SU-DHL-6 (cell line): ENCODE measurements at regions not wholly inside any gene's neighbourhood (a gene's known extent, or its start where the extent isn't known, plus 50 kb on each side); places are given as distances from the start of the nearest gene placed in this dataset.

ENCODE experiments used
- H2AFZ ChIP-seq: fragments of 200-600 bp; sonication (generic); 2 replicates; pipeline ENCODE4 v1.6.1; 2014; ENCODE audit warnings: low read depth, mild to moderate bottlenecking, moderate library complexity, mixed read lengths, antibody characterized with exemption, low read length; ENCODE audit not compliant: severe bottlenecking
- H3F3A ChIP-seq: fragments of 200-600 bp; shearing (Covaris generic); 2 replicates; pipeline ENCODE4 v1.6.0; 2016; ENCODE audit warnings: antibody characterized with exemption, mild to moderate bottlenecking; ENCODE audit not compliant: insufficient read depth
- H3K27ac ChIP-seq: fragments of 200-600 bp; sonication (generic); 2 replicates; pipeline ENCODE4 v1.5.1; 2016; ENCODE audit warnings: low read depth, mild to moderate bottlenecking, low read length, moderate library complexity, mixed read lengths
- H3K27me3 ChIP-seq: fragments of 200-600 bp; sonication (generic), shearing (Covaris generic); 2 replicates; pipeline ENCODE4 v1.6.0; 2014; ENCODE audit warnings: mild to moderate bottlenecking, low read length
- H3K36me3 ChIP-seq: fragments of 200-600 bp; sonication (generic); 2 replicates; pipeline ENCODE4 v1.6.1; 2014; ENCODE audit warnings: mild to moderate bottlenecking, low read length, mixed read lengths
- H3K4me2 ChIP-seq: fragments of 300-600, 200-600 bp; shearing (Covaris generic), sonication (generic); 2 replicates; pipeline ENCODE4 v1.6.0; 2014; ENCODE audit warnings: low read length, low read depth, mild to moderate bottlenecking; ENCODE audit not compliant: poor library complexity, severe bottlenecking
- H3K4me3 ChIP-seq: fragments of 200-600 bp; sonication (generic); 2 replicates; pipeline ENCODE4 v1.5.1; 2014; ENCODE audit warnings: antibody characterized with exemption, low read length, mild to moderate bottlenecking, mixed read lengths; ENCODE audit not compliant: insufficient read depth, poor library complexity, severe bottlenecking
- H3K79me2 ChIP-seq: fragments of 200-600 bp; sonication (generic); 2 replicates; pipeline ENCODE4 v1.6.1; 2014; ENCODE audit warnings: mild to moderate bottlenecking, low read length, moderate library complexity; ENCODE audit not compliant: insufficient read depth
- H3K9ac ChIP-seq: fragments of 200-600 bp; sonication (generic); 2 replicates; pipeline ENCODE4 v1.7.0; 2014; ENCODE audit warnings: mild to moderate bottlenecking, low read length
- H3K9me2 ChIP-seq: fragments of 200-600 bp; sonication (generic); replicated peaks from 2 replicates; pipeline ENCODE4 v1.6.1; 2014; ENCODE audit warnings: low read length; ENCODE audit not compliant: insufficient read depth
- H3K9me3 ChIP-seq: fragments of 200-600 bp; sonication (generic); 2 replicates; pipeline ENCODE4 v1.6.1; 2014; ENCODE audit warnings: low read length, mixed read lengths; ENCODE audit not compliant: insufficient read depth
- H4K20me1 ChIP-seq: fragments of 200-600 bp; sonication (generic); 2 replicates; pipeline ENCODE4 v1.6.1; 2014; ENCODE audit warnings: low read depth, mild to moderate bottlenecking, antibody characterized with exemption, low read length, moderate library complexity, mixed read lengths
- EZH2phosphoT487 ChIP-seq: fragments of 200-600 bp; sonication (generic), shearing (Covaris generic); conservative IDR thresholded peaks from 2 replicates; pipeline ENCODE4 v1.6.1; 2018; ENCODE audit warnings: mild to moderate bottlenecking, antibody characterized with exemption, low read length, moderate library complexity, mixed read lengths
- TF ChIP-seq, protein P1 (sequence below): fragments of 200-600 bp; sonication (generic); IDR thresholded peaks from one replicate; pipeline ENCODE4 v1.5.1; 2017; ENCODE audit warnings: antibody characterized with exemption, mild to moderate bottlenecking, low read length, moderate library complexity; ENCODE audit not compliant: insufficient read depth, poor library complexity, severe bottlenecking

DNA sequence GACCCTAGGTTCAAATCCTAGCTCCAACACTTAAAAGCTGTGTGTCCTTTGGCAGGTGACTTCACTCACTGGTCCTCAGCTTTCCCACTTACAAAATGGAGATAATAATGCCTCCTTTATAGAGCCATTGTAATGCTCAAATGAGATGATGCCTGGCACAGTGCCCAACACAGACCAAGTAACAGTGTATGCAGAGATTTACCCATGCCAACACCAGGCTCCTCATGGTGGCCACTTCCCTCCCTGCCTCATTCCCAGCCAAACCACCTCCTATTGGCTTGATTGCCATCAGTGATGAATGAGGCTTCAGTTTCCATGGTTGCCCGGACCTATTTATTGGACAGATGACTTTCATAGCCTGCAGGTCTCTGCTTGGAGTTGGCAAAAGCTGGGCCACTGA, 469.4 kb downstream of the CDK5RAP2 start:
- Histone ChIP-seq H3F3A (no peaks in the 10 kb centered on the region), H3K9ac (no peak overlapping the region), H3K36me3 (no peaks in the 10 kb centered on the region), H3K27ac (no peak overlapping the region), H2AFZ (no peak overlapping the region), H3K9me3 (no peaks in the 10 kb centered on the region), H3K4me2 (no peak overlapping the region), H3K27me3 (no peaks in the 10 kb centered on the region), H4K20me1 (no peaks in the 10 kb centered on the region), H3K9me2 (no peaks in the 10 kb centered on the region), H3K79me2 (no peaks in the 10 kb centered on the region), H3K4me3 (no peak overlapping the region)
- TF ChIP-seq, protein P1, sequence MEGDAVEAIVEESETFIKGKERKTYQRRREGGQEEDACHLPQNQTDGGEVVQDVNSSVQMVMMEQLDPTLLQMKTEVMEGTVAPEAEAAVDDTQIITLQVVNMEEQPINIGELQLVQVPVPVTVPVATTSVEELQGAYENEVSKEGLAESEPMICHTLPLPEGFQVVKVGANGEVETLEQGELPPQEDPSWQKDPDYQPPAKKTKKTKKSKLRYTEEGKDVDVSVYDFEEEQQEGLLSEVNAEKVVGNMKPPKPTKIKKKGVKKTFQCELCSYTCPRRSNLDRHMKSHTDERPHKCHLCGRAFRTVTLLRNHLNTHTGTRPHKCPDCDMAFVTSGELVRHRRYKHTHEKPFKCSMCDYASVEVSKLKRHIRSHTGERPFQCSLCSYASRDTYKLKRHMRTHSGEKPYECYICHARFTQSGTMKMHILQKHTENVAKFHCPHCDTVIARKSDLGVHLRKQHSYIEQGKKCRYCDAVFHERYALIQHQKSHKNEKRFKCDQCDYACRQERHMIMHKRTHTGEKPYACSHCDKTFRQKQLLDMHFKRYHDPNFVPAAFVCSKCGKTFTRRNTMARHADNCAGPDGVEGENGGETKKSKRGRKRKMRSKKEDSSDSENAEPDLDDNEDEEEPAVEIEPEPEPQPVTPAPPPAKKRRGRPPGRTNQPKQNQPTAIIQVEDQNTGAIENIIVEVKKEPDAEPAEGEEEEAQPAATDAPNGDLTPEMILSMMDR, result no peak
- TF ChIP-seq EZH2phosphoT487, result no peak

DNA sequence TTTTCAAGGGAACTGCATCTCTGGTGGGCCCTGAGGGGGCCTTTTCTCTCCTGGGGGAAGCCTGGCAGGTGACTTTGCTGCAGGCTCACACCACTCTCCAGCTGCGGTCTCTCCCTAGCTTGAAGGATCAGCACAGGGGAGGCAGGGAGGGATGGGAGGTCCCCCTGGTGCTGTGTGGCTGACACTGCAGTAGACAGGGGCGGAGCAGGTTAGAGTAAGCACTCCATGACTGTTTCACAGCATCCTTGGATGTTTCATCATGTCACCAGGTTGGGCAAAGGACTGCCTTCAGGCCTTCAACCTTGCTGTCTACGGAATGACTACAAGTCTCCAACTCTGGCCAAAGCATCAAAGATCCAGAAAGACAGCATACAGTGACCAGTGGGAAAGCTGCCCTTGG, 470.7 kb downstream of the CDK5RAP2 start:
- H3K9me2 ChIP-seq, result no peaks in the 10 kb centered on the region
- H3K79me2 ChIP-seq, result no peaks in the 10 kb centered on the region
- no peak overlapping the region for H3K9ac ChIP-seq
- H3K4me2 ChIP-seq, result no peak overlapping the region
- H3K9me3 ChIP-seq, result no peaks in the 10 kb centered on the region
- H3F3A ChIP-seq, result no peaks in the 10 kb centered on the region
- H3K27ac ChIP-seq, result no peak overlapping the region
- no peak overlapping the region for H2AFZ ChIP-seq
- no peaks in the 10 kb centered on the region for H4K20me1 ChIP-seq
- H3K4me3 ChIP-seq, result no peak overlapping the region
- H3K27me3 ChIP-seq, result no peaks in the 10 kb centered on the region
- no peaks in the 10 kb centered on the region for H3K36me3 ChIP-seq
- TF ChIP-seq EZH2phosphoT487, result no peak
- TF ChIP-seq, protein P1, result no peak

DNA sequence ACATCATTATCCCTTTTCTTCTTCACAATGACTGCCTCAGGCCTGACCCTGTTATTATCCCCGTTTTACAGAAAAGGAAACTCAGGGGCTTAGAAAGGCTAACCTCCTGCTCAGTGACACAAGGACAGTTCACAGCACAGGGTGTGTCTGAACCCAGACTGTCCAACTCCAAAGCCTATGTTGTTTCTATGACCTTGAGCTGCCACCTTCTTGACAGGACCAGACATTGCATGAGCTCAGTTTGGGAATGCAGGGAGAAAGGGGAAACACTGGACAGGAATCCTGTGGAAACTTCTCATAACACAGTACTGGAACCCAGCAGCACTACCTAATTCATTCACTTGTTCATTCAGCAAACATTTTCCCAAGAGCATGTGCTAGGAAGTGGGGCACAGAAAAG, 472.8 kb downstream of the CDK5RAP2 start:
- no peaks in the 10 kb centered on the region for H3K27me3 ChIP-seq
- H3K36me3 ChIP-seq, result no peaks in the 10 kb centered on the region
- no peak overlapping the region for H3K9ac ChIP-seq
- no peak overlapping the region for H3K4me3 ChIP-seq
- H3K9me3 ChIP-seq, result no peaks in the 10 kb centered on the region
- no peaks in the 10 kb centered on the region for H3K9me2 ChIP-seq
- no peak overlapping the region for H3K27ac ChIP-seq
- no peaks in the 10 kb centered on the region for H4K20me1 ChIP-seq
- H3K4me2 ChIP-seq, result no peak overlapping the region
- TF ChIP-seq, protein P1, result no peak
- TF ChIP-seq EZH2phosphoT487, result no peak
- H2AFZ ChIP-seq, result no peak overlapping the region
- H3F3A ChIP-seq, result no peaks in the 10 kb centered on the region
- no peaks in the 10 kb centered on the region for H3K79me2 ChIP-seq
